ENCODE measurements at regions not wholly inside any gene's neighbourhood (a gene's known extent, or its start where the extent isn't known, plus 50 kb on each side); places are given as distances from the start of the nearest gene placed in this dataset.
"Not testable (repeated sequence)": the region's sequence is repeated elsewhere in the genome, so short reads cannot be mapped to it uniquely, and the experiment has no call there.

DNA sequence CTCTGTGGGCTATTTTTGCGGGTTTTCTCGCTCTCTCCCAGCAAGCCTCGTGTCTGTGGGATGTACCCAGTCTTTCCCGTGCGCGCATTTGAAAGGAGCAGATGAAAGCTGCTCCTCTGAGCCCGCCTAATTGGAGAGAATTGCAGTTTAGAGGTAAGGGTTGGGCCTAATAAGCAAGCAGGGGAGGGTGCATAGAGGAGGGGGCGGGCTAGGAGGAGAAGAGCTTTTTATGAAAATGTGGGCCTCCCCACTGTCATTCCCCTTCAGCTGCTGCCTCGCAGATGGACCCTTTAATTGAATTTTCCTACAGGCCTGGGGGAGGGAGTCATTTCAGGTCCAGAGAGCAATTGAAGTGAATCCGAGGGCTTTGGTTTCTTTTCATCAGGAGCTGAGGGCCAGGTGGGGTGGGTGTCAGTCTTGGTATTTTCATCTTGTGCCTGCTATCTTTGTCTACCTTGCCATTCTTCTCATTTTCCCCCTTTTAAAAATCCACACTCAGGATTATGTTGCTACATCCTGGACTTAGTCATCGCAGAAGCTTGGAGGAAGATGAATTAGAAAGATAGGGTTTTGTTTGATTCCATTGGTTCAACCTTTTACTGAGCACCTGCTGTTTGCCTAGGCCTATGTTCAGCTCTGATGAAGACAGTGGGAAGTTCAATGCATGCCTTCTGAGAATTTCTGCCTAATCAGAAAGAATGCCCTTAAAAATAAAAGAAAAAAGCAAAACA lies 423.4 kb downstream of the CD83 start:
- no peak for DNase-seq

DNA sequence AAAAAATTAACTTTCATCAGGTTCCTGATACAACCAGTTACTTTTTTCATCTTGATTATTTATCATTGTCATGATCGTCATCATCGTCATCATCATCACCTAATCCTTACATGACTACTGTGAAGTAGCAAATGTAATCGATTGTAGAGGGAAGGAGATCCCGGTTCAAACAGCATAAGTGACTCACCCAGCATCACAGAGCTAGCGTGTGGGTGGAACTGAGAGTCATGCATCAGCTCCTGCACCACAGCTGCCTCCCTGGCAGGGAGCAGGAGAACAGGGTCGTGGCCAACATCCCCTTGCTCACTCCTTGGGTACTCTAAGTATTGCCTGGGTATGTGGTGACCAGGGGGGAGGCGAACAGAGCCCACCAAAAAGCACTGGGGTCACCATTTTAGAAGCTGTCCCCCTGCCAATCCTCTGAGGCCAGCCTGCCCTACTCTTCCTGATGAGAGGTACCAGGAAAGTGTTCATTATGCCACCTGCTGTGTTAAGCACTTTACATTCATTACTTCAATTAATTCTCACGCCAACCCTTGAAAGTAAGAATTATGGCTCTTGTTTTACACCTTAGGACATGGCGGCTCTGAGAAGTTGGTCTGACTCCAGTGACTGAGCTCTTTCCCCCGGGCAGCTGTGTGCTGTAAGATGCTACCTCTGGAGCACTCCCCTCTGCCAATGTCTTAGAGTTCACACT lies 425.2 kb downstream of the CD83 start:
- DNase-seq = no peak

DNA sequence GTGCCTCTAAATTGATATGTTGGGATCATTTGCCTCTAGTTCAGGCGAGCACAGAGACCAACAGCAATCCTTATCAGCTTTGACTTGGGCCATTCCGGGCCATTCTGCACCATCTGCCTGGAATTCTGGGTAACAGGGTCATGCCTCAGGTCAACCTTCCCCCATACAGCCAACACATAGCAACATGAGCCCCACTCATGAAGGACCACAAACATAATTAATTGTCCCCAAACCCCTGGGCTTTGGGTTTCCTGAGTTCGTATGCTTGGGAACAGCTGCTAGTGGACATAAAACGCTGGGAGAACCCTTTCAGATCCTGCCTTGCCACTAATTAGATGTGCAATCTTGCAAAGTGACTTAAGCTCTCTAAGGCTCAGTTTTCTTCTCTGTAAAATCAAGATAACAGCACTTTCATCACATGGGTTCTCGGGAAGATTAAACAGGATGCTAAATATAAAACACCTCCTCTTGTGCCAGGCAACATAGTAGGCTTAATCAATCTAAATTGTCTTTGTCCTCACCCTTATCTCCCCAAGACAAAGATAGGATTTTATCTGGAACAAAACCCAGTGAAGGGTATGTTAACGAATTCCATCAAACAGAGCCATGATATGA lies 426.5 kb downstream of the CD83 start:
- no peak for DNase-seq

DNA sequence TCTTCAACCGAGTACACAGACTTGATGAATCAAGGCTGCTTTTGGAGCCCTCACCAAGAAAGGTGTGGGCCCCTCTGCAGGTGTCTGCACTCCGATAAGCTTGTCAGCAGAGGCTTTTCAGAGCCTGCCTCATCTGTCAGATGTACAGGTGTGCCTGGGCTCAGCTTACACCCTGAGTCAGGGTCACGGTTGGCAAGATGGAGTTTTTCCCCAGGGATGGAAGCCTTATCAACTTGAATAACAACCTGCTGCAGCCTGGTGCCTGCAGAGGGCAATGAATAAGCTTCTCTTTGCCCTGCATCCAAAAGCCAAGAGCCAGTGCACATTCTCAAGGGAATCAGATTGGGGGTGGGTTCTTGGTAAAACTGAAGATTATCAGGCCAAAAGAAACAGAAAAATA lies 427.1 kb downstream of the CD83 start:
- DNase-seq = no peak

DNA sequence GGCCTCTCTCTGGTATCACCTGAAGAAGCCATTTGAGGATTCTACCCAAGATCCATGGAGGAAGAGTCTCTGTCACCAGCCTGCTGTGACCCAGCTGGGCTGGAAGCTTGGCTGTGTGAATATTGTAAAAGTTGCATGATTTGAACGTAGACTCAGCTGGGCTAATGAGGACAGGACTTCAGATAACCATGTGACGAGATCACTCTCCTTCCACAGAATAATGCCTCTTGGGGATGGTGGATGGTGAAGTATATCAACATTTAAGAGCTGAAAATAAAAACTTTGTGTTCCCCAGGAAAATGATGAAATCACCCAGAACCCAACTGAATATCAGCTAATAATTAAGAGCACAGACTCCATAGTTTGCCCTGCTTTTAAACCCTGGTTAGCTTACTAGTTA lies 427.9 kb downstream of the CD83 start:
- DNase-seq = no peak

DNA sequence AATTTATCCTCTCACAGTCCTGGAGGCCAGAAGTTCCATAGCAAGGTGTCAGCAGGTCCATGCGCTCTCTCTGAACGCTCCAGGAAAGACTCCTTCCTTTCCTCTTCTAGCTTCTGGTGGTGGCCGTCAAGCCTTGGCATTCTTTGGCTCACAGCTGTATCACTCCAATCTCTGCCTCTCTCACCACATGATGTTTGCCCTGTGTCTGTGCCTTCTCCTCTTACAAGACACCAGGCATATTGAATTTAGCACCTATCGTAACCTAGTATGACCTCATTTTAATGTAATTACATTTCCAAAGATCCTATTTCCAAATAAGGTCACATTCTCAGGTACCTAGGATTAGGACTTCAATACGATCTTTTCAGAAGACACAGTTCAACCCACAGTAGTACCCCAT lies 428.5 kb downstream of the CD83 start:
- DNase-seq = no peak

DNA sequence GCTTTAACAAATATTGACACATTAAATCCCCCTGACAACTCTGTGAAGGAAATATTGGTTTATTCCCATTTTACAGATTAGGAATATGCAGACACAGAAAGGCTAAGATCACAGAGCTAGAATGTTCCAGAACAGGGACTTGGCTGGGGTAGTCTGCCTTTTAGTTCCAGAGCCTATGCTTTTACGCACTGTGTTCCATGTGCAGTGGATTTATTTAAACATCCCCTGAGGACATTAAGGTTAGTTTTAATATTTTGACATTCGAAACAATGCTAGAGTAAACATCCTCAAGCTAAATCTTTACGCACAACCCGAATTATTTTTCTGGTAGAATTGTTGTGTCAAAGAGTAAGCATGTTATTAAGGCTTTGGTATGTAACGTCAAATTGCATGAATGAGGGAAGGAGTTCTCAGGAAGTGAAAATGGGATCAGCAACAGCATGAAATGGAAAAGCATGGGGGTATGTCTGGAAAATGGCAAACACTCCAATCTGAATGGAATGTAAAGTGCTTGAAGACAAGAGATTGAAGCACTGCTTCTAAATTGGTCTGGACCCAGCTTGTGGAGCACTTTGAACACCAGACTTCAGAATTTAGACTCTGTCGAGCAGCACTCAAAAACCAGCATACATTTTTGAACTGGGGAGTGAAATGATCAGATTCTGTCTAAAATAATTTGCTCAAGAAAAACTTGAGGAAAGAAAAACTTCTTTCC lies 429.9 kb downstream of the CD83 start:
- DNase-seq = no peak

DNA sequence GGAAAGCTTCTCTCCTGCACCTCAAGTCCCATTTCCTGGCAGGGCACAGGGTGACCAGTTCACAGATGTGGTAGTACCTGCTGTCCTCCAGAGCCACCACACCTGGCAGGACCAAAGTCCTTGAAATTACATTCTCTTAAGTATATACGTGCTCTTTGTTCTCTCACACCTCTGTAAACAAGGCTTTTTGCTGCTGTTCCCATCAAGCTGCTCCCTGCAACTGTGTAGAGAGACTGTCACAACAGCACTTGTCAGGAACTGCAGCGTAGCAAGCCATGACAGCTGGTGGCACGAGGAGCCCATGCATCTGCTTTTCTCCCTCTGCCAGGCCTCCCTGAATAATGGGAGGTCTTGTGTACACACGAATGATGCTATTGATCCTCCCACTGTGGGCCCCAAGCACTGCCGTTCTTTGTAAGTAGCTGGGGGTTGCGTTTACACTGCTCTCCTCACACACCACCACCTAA lies 431.8 kb downstream of the CD83 start:
- no peak for DNase-seq

DNA sequence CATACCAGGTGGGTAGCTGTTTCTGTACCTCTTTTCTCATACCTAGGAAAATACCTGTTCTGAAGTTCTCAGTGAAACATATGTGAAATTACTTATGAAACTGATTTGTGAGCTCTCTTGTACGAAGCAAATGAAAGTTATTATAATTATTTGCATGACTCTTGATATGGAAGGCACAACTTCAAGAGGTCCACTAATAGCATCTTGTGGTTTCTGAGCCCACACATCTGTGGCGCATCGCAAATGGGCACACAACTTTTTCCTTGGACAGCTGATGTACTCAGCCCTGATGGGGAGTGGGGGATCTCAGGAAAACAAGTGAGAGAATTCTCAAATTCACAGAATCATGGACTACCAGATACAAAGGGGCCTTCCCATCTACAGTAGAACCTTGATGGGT lies 432.3 kb downstream of the CD83 start:
- no peak for DNase-seq

DNA sequence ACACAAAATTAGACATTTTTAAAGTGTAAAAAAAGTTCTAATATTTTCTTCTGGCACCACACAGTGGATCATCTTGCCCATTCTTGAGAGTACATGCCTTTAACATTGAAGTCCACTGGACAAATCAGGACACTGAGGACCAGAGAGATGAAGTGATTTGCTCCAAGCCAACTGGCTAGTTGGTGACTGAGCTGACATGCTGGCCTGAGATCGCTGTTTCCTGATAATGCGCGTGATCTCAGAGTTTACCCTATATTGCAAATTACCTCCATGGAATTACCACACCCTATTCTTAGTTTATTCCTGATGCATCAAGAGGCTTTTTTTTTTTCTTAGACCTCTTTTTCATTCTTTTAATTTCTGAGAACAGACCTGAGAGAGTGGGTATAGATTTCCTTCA lies 432.8 kb downstream of the CD83 start:
- no peak for DNase-seq

DNA sequence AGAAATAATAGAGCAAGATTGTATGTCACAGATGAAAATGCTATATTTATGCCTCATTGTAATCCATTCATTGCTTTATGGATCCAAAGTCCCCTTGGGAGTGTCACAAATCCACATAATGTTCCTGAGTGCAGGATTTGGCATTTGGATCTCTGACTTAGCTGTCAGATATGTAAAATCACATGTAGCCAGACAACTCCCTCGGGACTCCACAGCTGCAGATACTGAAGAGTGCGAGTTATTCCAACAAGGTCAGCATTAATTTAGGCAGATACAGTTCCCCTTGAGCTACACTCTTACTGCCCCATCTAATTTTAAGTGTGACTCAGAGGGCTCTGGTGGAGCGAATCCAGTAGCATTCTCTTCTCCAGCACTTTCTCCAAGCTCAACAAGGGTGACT lies 433.2 kb downstream of the CD83 start:
- DNase-seq = no peak

DNA sequence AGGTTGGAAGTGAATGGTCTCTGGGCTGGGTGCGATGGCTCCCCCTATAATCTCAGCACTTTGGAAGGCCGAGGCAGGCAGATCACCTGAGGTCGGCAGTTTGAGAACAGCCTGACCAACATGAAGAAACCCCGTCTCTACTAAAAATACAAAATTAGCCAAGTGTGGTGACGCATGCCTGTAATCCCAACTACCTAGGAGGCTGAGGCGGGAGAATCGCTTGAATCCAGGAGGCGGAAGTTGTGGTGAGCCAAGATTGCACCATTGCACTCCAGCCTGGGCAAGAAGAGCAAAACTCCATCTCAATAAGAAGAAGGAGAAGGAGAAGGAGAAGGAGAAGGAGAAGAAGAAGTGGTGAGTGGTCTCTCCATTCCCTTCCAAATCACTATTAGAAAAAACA lies 434.0 kb downstream of the CD83 start:
- DNase-seq = not testable (repeated sequence)

DNA sequence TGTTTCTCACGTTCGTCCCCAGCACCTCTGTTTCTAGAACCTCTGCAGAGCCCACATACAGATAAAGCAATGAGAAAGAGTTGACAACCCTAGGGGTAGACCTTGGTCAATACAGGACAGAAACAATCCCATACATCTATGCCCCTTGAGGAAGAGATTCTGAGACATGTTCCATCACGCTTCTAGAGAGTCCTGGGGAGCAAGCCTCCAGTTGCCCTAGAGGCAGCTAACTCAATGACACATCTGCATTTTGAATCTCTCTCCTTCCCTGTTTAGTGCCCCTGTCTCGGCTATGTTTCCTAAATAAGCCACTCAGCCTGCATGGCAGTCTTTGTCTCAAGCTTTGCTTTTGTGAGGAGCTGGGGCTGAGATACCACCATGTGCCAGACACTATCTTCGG lies 435.3 kb downstream of the CD83 start:
- no peak for DNase-seq

DNA sequence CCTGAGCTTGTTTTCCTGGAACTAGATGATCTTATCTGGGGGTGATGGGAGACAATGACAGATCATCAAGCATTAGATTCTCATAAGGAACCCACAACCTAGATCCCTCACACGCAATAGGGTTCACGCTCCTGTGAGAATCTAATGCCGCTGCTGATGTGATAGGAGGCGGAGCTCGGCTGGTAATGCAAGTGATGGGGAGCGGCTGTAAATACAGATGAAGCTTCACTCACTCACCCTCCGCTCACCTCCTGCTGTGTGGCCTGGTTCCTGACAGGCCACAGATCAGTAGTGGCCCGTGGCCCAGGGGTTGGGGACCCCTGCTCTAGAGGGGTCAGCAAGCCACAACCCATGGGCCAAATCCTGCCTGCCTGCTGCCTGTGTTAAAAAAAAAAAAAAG lies 435.9 kb downstream of the CD83 start:
- DNase-seq = no peak

DNA sequence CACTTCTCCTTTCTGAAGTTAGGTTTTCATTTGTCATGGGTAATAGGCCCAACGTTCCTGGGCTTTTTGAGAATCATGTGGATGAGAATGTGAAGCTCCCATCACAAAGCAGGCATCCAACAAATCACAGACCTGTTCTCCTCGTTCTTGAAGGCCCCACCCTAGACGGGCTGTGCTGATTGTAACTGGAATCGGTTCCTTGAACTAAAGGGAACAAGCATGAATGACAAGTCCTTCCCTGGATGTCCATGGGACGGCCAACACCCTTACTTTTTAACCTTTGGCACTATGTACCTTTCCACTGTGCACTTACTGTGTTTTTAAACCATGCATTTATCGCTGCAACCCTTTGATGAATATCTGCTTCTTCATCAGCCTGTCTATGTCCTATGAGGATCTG lies 438.2 kb downstream of the CD83 start:
- no peak for DNase-seq

DNA sequence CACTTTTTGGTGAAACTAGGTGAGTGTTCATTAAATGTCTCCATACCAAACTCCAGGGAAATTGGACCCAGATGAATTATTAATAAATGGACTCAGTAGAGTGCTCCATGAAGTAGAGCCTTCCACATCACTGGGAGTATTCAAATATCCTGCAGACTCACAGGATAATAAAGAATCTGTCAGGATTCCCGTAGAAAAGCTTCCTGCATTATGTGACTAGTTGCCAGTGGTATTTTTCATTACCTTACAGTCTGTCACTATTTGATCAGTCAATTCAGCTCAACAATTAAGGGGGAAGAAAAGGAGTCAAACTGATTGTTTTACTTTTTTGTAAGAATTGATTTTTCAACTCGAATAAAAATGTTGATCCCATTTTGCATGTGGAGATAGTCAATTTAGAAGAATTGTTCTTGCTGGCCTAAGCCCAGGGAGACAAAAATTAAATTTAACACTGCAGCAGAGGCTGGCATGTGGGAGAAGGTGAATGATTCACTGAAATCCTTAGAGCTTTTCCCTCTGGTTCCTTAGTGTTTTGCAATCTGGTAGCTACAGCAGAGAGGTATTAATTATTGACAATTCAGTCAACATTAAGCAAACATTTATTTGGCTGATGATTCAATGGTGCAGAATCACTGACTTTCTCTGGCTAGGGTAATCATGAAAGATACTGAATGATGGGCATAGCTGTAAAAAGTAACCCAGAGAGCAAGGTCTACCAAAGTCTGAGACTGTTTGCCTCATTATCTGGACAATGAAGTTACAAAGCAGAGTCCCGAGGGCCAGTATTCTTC lies 442.4 kb downstream of the CD83 start:
- DNase-seq = no peak

DNA sequence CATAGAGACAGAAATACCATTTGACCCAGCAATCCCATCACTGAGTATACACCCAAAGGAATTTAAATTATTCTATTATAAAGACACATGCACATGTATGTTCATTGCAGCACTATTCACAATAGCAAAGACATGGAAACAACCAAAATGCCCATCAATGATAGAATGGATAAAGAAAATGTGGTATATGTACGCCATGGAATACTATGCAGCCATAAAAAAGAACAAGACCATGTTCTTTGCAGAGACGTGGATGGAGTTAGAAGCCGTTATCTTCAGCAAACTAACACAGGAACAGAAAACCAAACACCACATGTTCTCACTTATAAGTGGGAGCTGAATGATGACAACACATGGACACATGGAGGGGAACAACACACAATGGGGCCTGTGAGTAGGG lies 444.0 kb downstream of the CD83 start:
- not testable (repeated sequence) for DNase-seq

DNA sequence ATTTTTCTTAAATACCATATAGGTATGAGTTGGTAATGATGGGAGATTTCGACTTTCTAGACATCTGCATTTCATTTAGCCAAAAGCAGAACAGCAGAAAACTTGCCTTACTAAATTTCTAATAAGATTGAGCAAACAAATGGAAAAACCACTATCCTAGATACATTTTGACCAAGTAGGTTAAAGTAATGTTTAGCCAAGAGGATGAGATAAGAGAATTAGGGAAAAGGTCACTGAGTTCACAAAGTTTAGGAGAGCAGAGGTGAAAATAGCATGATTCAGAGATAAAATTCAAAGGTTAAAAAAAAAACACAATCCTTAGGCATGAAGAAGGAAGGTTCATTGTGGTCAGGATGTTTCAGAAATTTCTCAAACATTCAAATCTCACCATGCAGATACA lies 450.3 kb downstream of the CD83 start:
- DNase-seq = no peak

DNA sequence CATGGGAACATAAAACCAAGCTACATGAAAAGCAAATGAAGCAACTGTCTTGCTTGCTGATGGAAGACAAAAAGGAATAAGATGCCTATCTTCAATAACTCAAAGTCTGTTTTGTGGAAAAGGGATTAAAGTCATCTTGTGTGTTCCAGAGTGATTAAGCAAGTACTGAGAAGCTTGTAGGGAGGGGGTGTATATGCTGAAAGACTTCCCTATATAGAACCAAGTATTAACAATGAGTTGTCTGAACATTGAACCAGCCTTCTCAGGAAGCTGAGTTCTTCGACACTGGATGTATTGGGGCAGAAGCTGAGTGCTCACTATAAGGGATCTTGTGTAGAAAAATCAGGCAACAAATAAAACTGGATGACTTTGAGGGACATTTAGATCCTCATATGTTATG lies 451.8 kb downstream of the CD83 start:
- no peak for DNase-seq

DNA sequence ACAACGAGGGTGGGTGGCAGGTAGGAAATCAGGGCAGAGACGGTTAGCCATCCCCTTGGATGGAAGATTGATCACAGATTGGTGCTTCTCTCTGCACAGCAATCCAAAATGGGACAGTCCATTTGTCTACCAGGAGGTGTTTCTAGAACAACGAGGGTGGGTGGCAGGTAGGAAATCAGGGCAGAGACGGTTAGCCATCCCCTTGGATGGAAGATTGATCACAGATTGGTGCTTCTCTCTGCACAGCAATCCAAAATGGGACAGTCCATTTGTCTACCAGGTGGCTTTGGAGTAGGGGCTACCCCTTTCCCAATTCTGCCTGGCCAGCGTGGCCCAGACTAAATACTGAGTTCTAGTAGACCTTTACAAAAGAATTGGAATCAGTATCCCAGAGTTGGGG lies 452.3 kb downstream of the CD83 start:
- DNase-seq = not testable (repeated sequence)

DNA sequence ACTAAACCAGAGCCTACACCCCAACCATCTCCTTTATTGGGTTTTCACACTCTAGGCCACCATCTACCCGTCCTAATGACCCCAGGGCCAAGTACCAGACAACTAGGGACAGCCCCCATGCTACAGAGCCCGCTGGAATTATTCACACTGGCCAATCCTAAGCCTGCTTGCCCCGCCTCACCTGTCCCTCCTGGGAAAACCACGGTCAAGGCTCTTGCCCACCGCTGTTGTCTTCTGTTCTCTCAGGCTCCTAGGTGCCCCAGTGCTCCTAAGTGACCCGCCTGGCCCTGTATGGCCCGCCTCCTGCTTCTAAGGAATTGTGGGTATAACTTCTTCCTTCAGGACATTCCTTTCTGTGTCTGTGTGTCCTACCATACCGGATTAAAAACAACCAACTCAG lies 453.4 kb downstream of the CD83 start:
- DNase-seq = no peak

DNA sequence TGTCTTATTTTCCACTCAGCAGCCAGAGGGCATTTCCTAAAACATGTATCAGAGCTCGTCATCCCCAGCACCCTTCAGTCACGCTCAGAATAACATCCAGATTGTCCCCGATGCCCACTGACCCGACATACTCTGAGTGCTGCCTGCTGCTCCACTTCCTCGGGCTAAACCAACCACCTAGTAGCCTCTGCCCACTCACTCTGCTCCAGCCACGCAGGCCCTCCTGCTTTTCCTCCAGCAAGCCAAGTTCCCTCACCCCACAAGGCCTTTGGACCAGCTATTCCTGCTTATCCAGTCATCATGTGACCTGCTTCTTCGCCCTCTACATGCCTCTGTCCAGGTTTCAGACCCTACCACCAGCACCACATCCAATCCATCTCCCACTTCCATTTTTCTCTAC lies 454.2 kb downstream of the CD83 start:
- no peak for DNase-seq

DNA sequence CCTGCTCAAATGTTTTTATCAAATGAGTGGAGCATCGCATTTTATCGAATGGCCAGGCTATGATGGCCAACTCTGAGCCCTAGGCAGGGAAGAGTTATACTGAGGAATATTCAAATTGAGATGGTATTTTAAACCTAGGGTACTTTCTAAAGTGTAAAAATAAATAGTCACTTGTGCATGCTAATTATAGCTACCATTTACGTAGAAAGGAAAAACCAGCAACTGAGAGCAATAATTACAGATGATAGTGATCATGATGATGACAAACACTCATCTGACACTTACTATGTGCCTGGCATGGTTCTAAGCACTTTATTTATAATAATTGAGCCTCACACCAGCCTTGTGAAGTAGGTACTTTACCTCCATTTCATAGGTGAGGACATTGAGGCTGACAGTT lies 455.7 kb downstream of the CD83 start:
- no peak for DNase-seq
